ENCODE measurements at regions not wholly inside any gene's neighbourhood (a gene's known extent, or its start where the extent isn't known, plus 50 kb on each side); places are given as distances from the start of the nearest gene placed in this dataset.

- no peak for TF ChIP-seq PATZ1 (CRISPR knock-in tag; IDR thresholded peaks at IDR 0.05; ENCODE audit: borderline replicate concordance)
- no peak for ATAC-seq
These were observed 99.1 kb upstream of the ADAD1 start for GRCh38 chr4:122279670-122280069.

- no peak for ATAC-seq
- TF ChIP-seq POU6F1 (CRISPR knock-in tag; IDR thresholded peaks at IDR 0.05; ENCODE audit: borderline replicate concordance, low read depth) (no peak), ZNF70 (CRISPR knock-in tag; IDR thresholded peaks at IDR 0.05) (no peak)
These were observed 93.5 kb upstream of the ADAD1 start for GRCh38 chr4:122285285-122285684.

- no peak for ATAC-seq
- TF ChIP-seq ZFP3 (CRISPR knock-in tag; IDR thresholded peaks at IDR 0.05), result no peak
These were observed 85.1 kb upstream of the ADAD1 start for GRCh38 chr4:122293374-122294365.

- no peak for ATAC-seq
These were observed 81.1 kb upstream of the ADAD1 start for GRCh38 chr4:122297694-122298093.

More at GRCh38 chr4:122297694-122298093, 81.1 kb upstream of the ADAD1 start:
- TF ChIP-seq CSDC2 (CRISPR knock-in tag; IDR thresholded peaks at IDR 0.05) (no peak), TSHZ2 (CRISPR knock-in tag; IDR thresholded peaks at IDR 0.05) (no peak), RARB (CRISPR knock-in tag; IDR thresholded peaks at IDR 0.05) (no peak), ARNTL (CRISPR knock-in tag; IDR thresholded peaks at IDR 0.05; ENCODE audit: borderline replicate concordance, low read depth) (no peak), BACH2 (CRISPR knock-in tag; IDR thresholded peaks at IDR 0.05; ENCODE audit: borderline replicate concordance) (no peak), ZC3H10 (CRISPR knock-in tag; IDR thresholded peaks at IDR 0.05) (no peak), POU6F1 (CRISPR knock-in tag; IDR thresholded peaks at IDR 0.05; ENCODE audit: borderline replicate concordance, low read depth) (no peak), GLIS3 (CRISPR knock-in tag; IDR thresholded peaks at IDR 0.05) (no peak), SNAI2 (CRISPR knock-in tag; IDR thresholded peaks at IDR 0.05) (no peak), CSRNP3 (CRISPR knock-in tag; IDR thresholded peaks at IDR 0.05) (no peak), PPARA (CRISPR knock-in tag; IDR thresholded peaks at IDR 0.05; ENCODE audit: borderline replicate concordance) (no peak), CREB5 (CRISPR knock-in tag; IDR thresholded peaks at IDR 0.05; ENCODE audit: low read depth) (no peak), TCF4 (CRISPR knock-in tag; IDR thresholded peaks at IDR 0.05; ENCODE audit: borderline replicate concordance) (no peak), ZNF70 (CRISPR knock-in tag; IDR thresholded peaks at IDR 0.05) (no peak), ISL1 (CRISPR knock-in tag; IDR thresholded peaks at IDR 0.05) (no peak), ZFP30 (CRISPR knock-in tag; IDR thresholded peaks at IDR 0.05) (no peak), TOX (CRISPR knock-in tag; IDR thresholded peaks at IDR 0.05; ENCODE audit: borderline replicate concordance) (no peak), ZFP3 (CRISPR knock-in tag; IDR thresholded peaks at IDR 0.05) (no peak)

Measured in SK-N-SH treated with all-trans-retinoic acid at 6 μM for 48 hours (cell line).